ENCODE measurements at regions not wholly inside any gene's neighbourhood (a gene's known extent, or its start where the extent isn't known, plus 50 kb on each side); places are given as distances from the start of the nearest gene placed in this dataset.
"Not testable (repeated sequence)": the region's sequence is repeated elsewhere in the genome, so short reads cannot be mapped to it uniquely, and the experiment has no call there.

- no peak for DNase-seq
- Mint-ChIP-seq H3K27ac (no peak overlapping the region), H3K27me3 (no peaks in the 10 kb centered on the region), H3K4me3 (no peak overlapping the region), H3K36me3 (ENCODE audit: low read depth) (no peaks in the 10 kb centered on the region), H3K4me1 (no peaks in the 10 kb centered on the region)
- no peaks in the 10 kb centered on the region for H3K9me3 ChIP-seq (ENCODE audit: control insufficient read depth, low read length, poor library complexity, severe bottlenecking)
- ATAC-seq, result no peak
Measured at GRCh38 chr13:89011615-89012014, 1340.4 kb downstream of the SLITRK5 start.

GRCh38 chr13:89027694-89028306 is 1356.6 kb downstream of the SLITRK5 start:
- DNase-seq, result no peak
- Mint-ChIP-seq H3K27ac (no peak overlapping the region), H3K4me1 (no peaks in the 10 kb centered on the region), H3K4me3 (no peak overlapping the region), H3K36me3 (ENCODE audit: low read depth) (no peaks in the 10 kb centered on the region), H3K27me3 (no peaks in the 10 kb centered on the region)
- no peak for ATAC-seq
- no peaks in the 10 kb centered on the region for H3K9me3 ChIP-seq (ENCODE audit: control insufficient read depth, low read length, poor library complexity, severe bottlenecking)

DNA sequence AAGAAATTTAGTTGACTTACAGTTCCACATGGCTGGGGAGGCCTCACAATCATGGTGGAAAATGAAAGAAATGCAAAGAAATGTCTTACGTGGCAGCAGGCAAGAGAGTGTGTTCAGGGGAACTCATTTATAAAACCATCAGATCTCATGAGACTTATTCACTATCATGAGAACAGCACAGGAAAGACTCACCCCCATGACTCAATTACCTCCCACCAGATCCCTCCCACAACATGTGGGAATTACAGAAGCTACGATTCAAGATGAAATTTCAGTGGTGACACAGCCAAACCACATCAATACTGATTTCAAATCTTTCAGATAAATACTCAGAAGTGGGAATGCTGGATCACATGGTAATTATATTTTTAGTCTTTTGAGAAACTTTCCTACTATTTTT is 1357.9 kb downstream of the SLITRK5 start:
- H3K9me3 ChIP-seq (ENCODE audit: control insufficient read depth, low read length, poor library complexity, severe bottlenecking), result no peaks in the 10 kb centered on the region
- H3K4me3 Mint-ChIP-seq, result no peak overlapping the region
- no peak overlapping the region for H3K27ac Mint-ChIP-seq
- H3K4me1 Mint-ChIP-seq, result no peaks in the 10 kb centered on the region
- no peaks in the 10 kb centered on the region for H3K36me3 Mint-ChIP-seq (ENCODE audit: low read depth)
- no peak for DNase-seq
- no peaks in the 10 kb centered on the region for H3K27me3 Mint-ChIP-seq
- ATAC-seq, result no peak

- Mint-ChIP-seq H3K4me3 (no peak overlapping the region), H3K36me3 (ENCODE audit: low read depth) (no peaks in the 10 kb centered on the region), H3K4me1 (no peaks in the 10 kb centered on the region), H3K27ac (no peak overlapping the region), H3K27me3 (no peaks in the 10 kb centered on the region)
- DNase-seq, result no peak
- no peaks in the 10 kb centered on the region for H3K9me3 ChIP-seq (ENCODE audit: control insufficient read depth, low read length, poor library complexity, severe bottlenecking)
- ATAC-seq, result no peak
Measured at GRCh38 chr13:89034015-89034414, 1362.8 kb downstream of the SLITRK5 start.

- Mint-ChIP-seq H3K27ac (no peak overlapping the region), H3K27me3 (no peaks in the 10 kb centered on the region), H3K36me3 (ENCODE audit: low read depth) (no peaks in the 10 kb centered on the region), H3K4me1 (no peaks in the 10 kb centered on the region), H3K4me3 (no peak overlapping the region)
- no peaks in the 10 kb centered on the region for H3K9me3 ChIP-seq (ENCODE audit: control insufficient read depth, low read length, poor library complexity, severe bottlenecking)
- ATAC-seq, result no peak
- DNase-seq, result no peak
Measured at GRCh38 chr13:89052699-89053098, 1381.5 kb downstream of the SLITRK5 start.

DNA sequence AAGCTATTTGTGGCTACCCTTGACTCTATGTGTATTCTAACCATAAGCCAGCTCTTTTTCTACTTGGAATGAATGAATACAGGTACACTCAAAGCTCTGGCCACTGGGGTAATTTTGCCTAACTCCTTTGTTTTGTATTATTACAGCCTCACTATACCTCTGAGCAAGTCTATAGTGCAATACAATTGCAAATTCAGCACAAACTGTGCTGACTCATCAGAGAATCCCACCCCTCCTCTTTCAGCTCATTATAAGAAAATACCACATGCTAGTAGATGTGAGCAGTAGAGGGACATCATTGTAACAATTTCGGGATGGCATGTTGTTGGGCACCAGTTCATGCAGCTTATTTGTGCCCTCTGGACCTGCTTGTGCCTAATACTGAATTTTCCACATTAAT is 1382.2 kb downstream of the SLITRK5 start:
- Mint-ChIP-seq H3K27me3 (no peaks in the 10 kb centered on the region), H3K27ac (no peak overlapping the region), H3K4me1 (no peaks in the 10 kb centered on the region), H3K4me3 (no peak overlapping the region), H3K36me3 (ENCODE audit: low read depth) (no peaks in the 10 kb centered on the region)
- no peaks in the 10 kb centered on the region for H3K9me3 ChIP-seq (ENCODE audit: control insufficient read depth, low read length, poor library complexity, severe bottlenecking)
- DNase-seq (no peak), ATAC-seq (no peak)

DNA sequence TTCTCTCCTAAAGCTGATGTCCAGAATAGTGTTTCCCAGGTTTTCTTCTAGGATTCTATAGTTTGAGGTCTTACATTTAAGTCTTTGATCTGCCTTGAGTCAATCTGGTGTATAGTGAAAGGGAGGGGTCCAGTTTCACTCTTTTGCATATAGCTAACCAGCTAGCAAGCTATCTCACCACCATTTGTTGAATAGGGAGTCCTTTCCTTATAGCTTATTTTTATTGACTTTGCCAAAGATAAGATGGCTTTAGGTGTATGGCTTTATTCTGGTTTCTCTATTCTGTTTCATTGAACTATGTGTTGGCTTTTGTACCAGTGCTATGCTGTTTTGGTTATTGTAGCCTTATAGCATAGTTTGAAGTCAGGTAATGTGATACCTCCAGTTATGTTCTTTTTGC is 1386.1 kb downstream of the SLITRK5 start:
- Mint-ChIP-seq H3K27ac (no peak overlapping the region), H3K4me3 (no peak overlapping the region), H3K27me3 (no peaks in the 10 kb centered on the region), H3K36me3 (ENCODE audit: low read depth) (no peaks in the 10 kb centered on the region), H3K4me1 (no peaks in the 10 kb centered on the region)
- DNase-seq, result no peak
- H3K9me3 ChIP-seq (ENCODE audit: control insufficient read depth, low read length, poor library complexity, severe bottlenecking), result no peaks in the 10 kb centered on the region
- no peak for ATAC-seq

DNA sequence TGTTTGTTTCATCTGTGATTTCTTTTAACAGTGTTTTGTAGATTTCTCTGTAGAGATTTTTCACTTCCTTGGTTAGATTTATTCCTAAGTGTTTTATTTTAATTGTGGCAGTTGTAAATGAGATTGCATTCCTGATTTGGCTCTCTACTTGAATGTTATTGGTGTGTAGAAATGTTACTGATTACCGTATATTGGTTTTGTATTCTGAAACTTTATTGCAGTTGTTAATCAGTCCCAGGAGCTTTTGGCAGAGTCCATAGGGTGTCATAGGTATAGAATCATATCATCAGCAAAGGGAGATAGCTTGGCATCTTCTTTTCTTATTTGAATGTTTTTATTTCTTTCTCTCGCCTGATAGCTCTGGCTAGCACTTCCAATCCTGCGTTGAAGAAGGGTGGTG is 1386.7 kb downstream of the SLITRK5 start:
- ATAC-seq (no peak), DNase-seq (no peak)
- Mint-ChIP-seq H3K4me3 (no peak overlapping the region), H3K4me1 (no peaks in the 10 kb centered on the region), H3K27ac (no peak overlapping the region), H3K36me3 (ENCODE audit: low read depth) (no peaks in the 10 kb centered on the region), H3K27me3 (no peaks in the 10 kb centered on the region)
- no peaks in the 10 kb centered on the region for H3K9me3 ChIP-seq (ENCODE audit: control insufficient read depth, low read length, poor library complexity, severe bottlenecking)

DNA sequence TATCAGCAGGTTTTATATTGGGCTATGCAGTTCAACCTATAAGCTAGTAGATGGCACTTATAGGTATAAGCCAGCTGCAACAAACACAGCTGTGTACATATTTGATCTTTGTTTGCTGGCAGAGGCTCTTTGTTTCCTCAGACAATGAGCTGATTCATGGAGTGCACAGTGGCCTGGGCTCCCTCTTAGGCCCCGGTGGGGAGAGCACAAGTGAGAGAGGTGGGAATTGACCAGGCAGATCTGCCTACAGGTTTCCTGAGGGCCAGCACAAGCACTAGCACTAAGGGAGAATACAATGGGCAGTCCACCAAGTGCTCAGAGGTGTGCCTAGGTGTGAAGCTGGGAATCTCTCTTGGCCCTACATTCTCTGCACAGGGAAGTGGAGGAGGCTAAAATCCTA is 1390.7 kb downstream of the SLITRK5 start:
- no peak for ATAC-seq
- DNase-seq, result no peak
- Mint-ChIP-seq H3K27me3 (no peaks in the 10 kb centered on the region), H3K36me3 (ENCODE audit: low read depth) (no peaks in the 10 kb centered on the region), H3K27ac (no peak overlapping the region), H3K4me3 (no peak overlapping the region), H3K4me1 (no peaks in the 10 kb centered on the region)
- no peaks in the 10 kb centered on the region for H3K9me3 ChIP-seq (ENCODE audit: control insufficient read depth, low read length, poor library complexity, severe bottlenecking)

- no peak overlapping the region for H3K4me3 Mint-ChIP-seq
- DNase-seq (no peak), ATAC-seq (no peak)
- H3K27ac Mint-ChIP-seq, result no peak overlapping the region
- H3K27me3 Mint-ChIP-seq, result no peaks in the 10 kb centered on the region
- H3K36me3 Mint-ChIP-seq (ENCODE audit: low read depth), result no peaks in the 10 kb centered on the region
- H3K9me3 ChIP-seq (ENCODE audit: control insufficient read depth, low read length, poor library complexity, severe bottlenecking), result peaks cover 2% of the 10 kb centered on the region
- no peaks in the 10 kb centered on the region for H3K4me1 Mint-ChIP-seq
Measured at GRCh38 chr13:89066868-89067466, 1395.8 kb downstream of the SLITRK5 start.

- Mint-ChIP-seq H3K4me1 (no peaks in the 10 kb centered on the region), H3K4me3 (no peak overlapping the region), H3K36me3 (ENCODE audit: low read depth) (no peaks in the 10 kb centered on the region), H3K27ac (no peak overlapping the region), H3K27me3 (no peaks in the 10 kb centered on the region)
- H3K9me3 ChIP-seq (ENCODE audit: control insufficient read depth, low read length, poor library complexity, severe bottlenecking), result peaks cover 2% of the 10 kb centered on the region
- no peak for ATAC-seq
- no peak for DNase-seq
Measured at GRCh38 chr13:89072979-89073378, 1401.8 kb downstream of the SLITRK5 start.

DNA sequence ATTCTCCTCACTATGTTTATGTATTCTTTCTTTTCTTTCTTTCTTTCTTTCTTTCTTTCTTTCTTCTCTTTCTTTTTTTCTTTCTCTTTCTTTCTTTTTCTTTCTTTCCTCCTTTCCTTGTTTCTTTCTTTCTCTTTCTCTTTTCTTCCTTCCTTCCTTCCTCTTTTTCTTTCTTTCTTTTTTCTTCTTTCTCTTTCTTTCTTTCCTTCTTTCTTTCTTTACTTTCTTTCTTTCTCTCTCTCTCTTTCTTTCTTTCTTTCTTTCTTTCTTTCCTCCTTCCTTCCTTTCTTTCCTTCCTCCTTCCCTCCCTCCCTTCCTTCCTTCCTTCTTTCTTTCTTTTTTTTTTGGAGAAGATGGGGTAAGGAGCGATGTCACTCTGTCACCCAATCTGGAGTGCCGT is 1405.5 kb downstream of the SLITRK5 start:
- H3K9me3 ChIP-seq (ENCODE audit: control insufficient read depth, low read length, poor library complexity, severe bottlenecking), result no peaks in the 10 kb centered on the region
- Mint-ChIP-seq H3K4me3 (no peak overlapping the region), H3K4me1 (no peaks in the 10 kb centered on the region), H3K27me3 (no peaks in the 10 kb centered on the region), H3K36me3 (ENCODE audit: low read depth) (no peaks in the 10 kb centered on the region), H3K27ac (no peak overlapping the region)
- ATAC-seq, result no peak
- no peak for DNase-seq

DNA sequence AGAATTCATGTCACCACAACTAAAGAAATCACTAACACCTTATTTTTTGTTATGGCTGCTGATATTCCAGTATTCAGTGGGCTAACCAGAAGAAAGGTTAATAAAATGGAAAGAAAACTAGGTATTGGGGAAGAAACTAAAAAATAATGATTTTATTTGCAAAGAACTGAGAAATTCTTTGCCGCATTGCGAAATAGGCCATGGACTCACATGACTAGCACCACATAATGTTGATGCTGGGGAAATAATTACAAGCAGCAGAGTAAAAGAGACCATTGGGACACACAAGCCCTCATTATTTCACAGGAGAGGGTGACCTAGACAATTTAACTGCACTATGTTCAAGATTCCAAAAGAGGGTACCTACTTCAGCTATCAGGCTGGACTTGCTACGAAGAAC is 1411.5 kb downstream of the SLITRK5 start:
- DNase-seq (no peak), ATAC-seq (no peak)
- Mint-ChIP-seq H3K4me1 (no peaks in the 10 kb centered on the region), H3K36me3 (ENCODE audit: low read depth) (no peaks in the 10 kb centered on the region), H3K27me3 (no peaks in the 10 kb centered on the region), H3K27ac (no peak overlapping the region), H3K4me3 (no peak overlapping the region)
- no peaks in the 10 kb centered on the region for H3K9me3 ChIP-seq (ENCODE audit: control insufficient read depth, low read length, poor library complexity, severe bottlenecking)

DNA sequence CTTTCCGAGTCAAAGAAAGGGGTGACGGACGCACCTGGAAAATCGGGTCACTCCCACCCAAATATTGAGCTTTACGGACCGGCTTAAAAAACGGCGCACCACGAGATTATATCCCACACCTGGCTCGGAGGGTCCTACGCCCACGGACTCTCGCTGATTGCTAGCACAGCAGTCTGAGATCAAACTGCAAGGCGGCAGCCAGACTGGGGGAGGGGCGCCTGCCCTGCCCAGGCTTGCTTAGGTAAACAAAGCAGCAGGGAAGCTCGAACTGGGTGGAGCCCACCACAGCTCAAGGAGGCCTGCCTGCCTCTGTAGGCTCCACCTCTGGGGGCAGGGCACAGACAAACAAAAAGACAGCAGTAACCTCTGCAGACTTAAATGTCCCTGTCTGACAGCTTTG is 1416.9 kb downstream of the SLITRK5 start:
- H3K9me3 ChIP-seq (ENCODE audit: control insufficient read depth, low read length, poor library complexity, severe bottlenecking); ATAC-seq; H3K36me3 Mint-ChIP-seq (ENCODE audit: low read depth); H3K27me3 Mint-ChIP-seq; H3K4me3 Mint-ChIP-seq; H3K4me1 Mint-ChIP-seq; H3K27ac Mint-ChIP-seq; DNase-seq: not testable (repeated sequence)

All from T-helper 17 cell (primary cell).